ENCODE measurements at regions not wholly inside any gene's neighbourhood (a gene's known extent, or its start where the extent isn't known, plus 50 kb on each side); places are given as distances from the start of the nearest gene placed in this dataset.

DNA sequence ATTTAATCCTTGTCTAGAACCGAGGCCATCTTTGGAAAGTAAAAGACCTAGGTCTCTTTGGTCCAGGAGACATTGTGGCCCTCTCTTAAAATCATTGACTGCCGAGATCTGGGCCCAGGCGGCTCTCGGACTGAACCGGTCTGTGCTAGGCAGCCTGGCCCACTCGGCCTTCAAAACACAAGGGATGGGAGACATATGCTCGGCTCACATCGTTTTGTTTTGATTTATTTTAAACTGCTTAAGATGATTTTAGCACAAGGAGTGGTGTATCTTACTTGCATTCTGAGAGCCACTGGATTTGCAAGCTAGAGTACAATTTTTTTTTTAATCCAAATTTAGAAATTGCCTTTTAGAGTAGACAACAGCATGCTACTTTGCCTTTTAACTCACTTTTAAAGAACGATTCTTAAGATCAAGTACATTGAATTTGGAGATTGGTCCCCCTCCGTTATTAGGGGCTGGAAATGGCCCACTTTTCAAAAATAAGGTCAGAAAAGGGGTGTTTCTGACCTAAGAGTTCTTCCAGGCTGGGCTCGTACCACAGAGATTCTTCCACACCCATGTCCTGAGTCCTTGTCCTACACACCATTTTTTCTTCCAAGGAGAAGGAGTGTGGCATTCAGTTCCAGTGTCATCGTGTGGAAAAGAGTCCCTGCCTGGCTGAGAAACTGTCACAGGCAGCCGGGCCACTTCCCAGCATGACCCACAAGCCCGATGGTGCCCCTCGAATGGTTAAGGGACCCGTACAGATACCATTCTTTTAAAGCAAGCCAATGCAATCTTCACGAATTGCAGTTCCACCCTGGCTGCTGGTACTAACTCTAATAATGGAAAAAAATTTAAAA lies 80.5 kb upstream of the WNT7B start:
- TF ChIP-seq CTCF (conservative IDR thresholded peaks at IDR 0.05), result no peak
- no peak for TF ChIP-seq EZH2 (IDR thresholded peaks at IDR 0.05; ENCODE audit: low read depth)
